H9 (cell line): ENCODE measurements at regions not wholly inside any gene's neighbourhood (a gene's known extent, or its start where the extent isn't known, plus 50 kb on each side); places are given as distances from the start of the nearest gene placed in this dataset.

Experiments used
- DNase-seq: peaks from one replicate; pipeline ENCODE4 v3.0.0-alpha.2; 2017
- H2AFZ ChIP-seq: one replicate; pipeline ENCODE4 v1.6.1; 2013; ENCODE audit warnings: mild to moderate bottlenecking, low read length, control low read depth, moderate library complexity
- H2AK5ac ChIP-seq: 2 replicates; pipeline ENCODE4 v1.6.1; 2013; ENCODE audit warnings: low read length, control low read depth, mixed read lengths; ENCODE audit not compliant: insufficient read length
- H2BK120ac ChIP-seq: one replicate; pipeline ENCODE4 v1.6.1; 2013; ENCODE audit warnings: low read depth, mild to moderate bottlenecking, low read length, control low read depth, inconsistent platforms; ENCODE audit not compliant: poor library complexity, severe bottlenecking
- H2BK12ac ChIP-seq: 2 replicates; pipeline ENCODE4 v1.6.1; 2013; ENCODE audit warnings: low read length, control low read depth, mixed read lengths, low read depth; ENCODE audit not compliant: insufficient read length
- H2BK15ac ChIP-seq: 2 replicates; pipeline ENCODE4 v1.6.1; 2013; ENCODE audit warnings: low read depth, low read length, control low read depth
- H2BK20ac ChIP-seq: one replicate; pipeline ENCODE4 v1.6.1; 2013; ENCODE audit warnings: low read depth, mild to moderate bottlenecking, low read length, control low read depth, inconsistent platforms; ENCODE audit not compliant: poor library complexity, severe bottlenecking
- H2BK5ac ChIP-seq: 2 replicates; pipeline ENCODE4 v1.6.1; 2013; ENCODE audit warnings: low read length, control low read depth, mixed read lengths; ENCODE audit not compliant: insufficient read length
- H3K14ac ChIP-seq: 2 replicates; pipeline ENCODE4 v1.6.1; 2013; ENCODE audit warnings: low read length, control low read depth; ENCODE audit not compliant: insufficient read depth
- H3K18ac ChIP-seq: 2 replicates; pipeline ENCODE4 v1.6.1; 2013; ENCODE audit warnings: low read depth, mild to moderate bottlenecking, mixed read lengths, low read length, control low read depth; ENCODE audit not compliant: insufficient read length
- H3K23ac ChIP-seq: 2 replicates; pipeline ENCODE4 v1.6.1; 2013; ENCODE audit warnings: low read length, control low read depth, mixed read lengths, low read depth; ENCODE audit not compliant: insufficient read length
- H3K23me2 ChIP-seq: 2 replicates; pipeline ENCODE4 v1.6.1; 2013; ENCODE audit warnings: low read depth, mild to moderate bottlenecking, mixed read lengths, low read length, control low read depth; ENCODE audit not compliant: insufficient read length, poor library complexity, severe bottlenecking
- H3K27ac ChIP-seq: 2 replicates; pipeline ENCODE4 v1.5.1; 2013; ENCODE audit warnings: low read length, control low read depth, mixed read lengths, low read depth; ENCODE audit not compliant: insufficient read length
- H3K27me3 ChIP-seq: 2 replicates; pipeline ENCODE4 v1.6.1; 2013; ENCODE audit warnings: low read length, control low read depth, inconsistent platforms; ENCODE audit not compliant: insufficient read depth
- H3K4ac ChIP-seq: 2 replicates; pipeline ENCODE4 v1.6.1; 2013; ENCODE audit warnings: low read depth, mild to moderate bottlenecking, control low read depth, inconsistent platforms, low read length, moderate library complexity
- H3K4me1 ChIP-seq: 2 replicates; pipeline ENCODE4 v1.6.1; 2013; ENCODE audit warnings: low read length, control low read depth, inconsistent platforms; ENCODE audit not compliant: insufficient read depth
- H3K4me2 ChIP-seq: 2 replicates; pipeline ENCODE4 v1.6.1; 2013; ENCODE audit warnings: low read length, control low read depth, mixed read lengths; ENCODE audit not compliant: insufficient read length, insufficient read depth
- H3K56ac ChIP-seq: 2 replicates; pipeline ENCODE4 v1.6.1; 2013; ENCODE audit warnings: low read depth, mild to moderate bottlenecking, mixed read lengths, low read length, control low read depth; ENCODE audit not compliant: insufficient read length
- H3K79me1 ChIP-seq: 2 replicates; pipeline ENCODE4 v1.6.1; 2013; ENCODE audit warnings: low read depth, mild to moderate bottlenecking, moderate library complexity, low read length, control low read depth, inconsistent platforms; ENCODE audit not compliant: insufficient read depth, poor library complexity, severe bottlenecking
- H3K79me2 ChIP-seq: 2 replicates; pipeline ENCODE4 v1.6.1; 2013; ENCODE audit warnings: low read length, control low read depth, inconsistent platforms; ENCODE audit not compliant: insufficient read depth
- H3K9ac ChIP-seq: 2 replicates; pipeline ENCODE4 v1.6.1; 2013; ENCODE audit warnings: low read length, control low read depth, mixed read lengths; ENCODE audit not compliant: insufficient read length; ENCODE audit errors: extremely low read depth
- H3K9me3 ChIP-seq: one replicate; pipeline ENCODE4 v1.6.1; 2013; ENCODE audit warnings: low read depth, low read length, inconsistent platforms; ENCODE audit not compliant: control insufficient read depth
- H3T11ph ChIP-seq: one replicate; pipeline ENCODE4 v1.6.1; 2013; ENCODE audit warnings: mild to moderate bottlenecking, low read length, control low read depth, inconsistent platforms
- H4K20me1 ChIP-seq: one replicate; pipeline ENCODE4 v1.6.1; 2013; ENCODE audit not compliant: control insufficient read depth, insufficient read length, insufficient read depth
- H4K5ac ChIP-seq: 2 replicates; pipeline ENCODE4 v1.6.1; 2013; ENCODE audit warnings: low read depth, mild to moderate bottlenecking, mixed read lengths, low read length, control low read depth; ENCODE audit not compliant: insufficient read length
- H4K8ac ChIP-seq: replicated peaks from 2 replicates; pipeline ENCODE4 v1.6.1; 2013; ENCODE audit warnings: low read length, control low read depth, mixed read lengths, low read depth; ENCODE audit not compliant: insufficient read length
- H4K91ac ChIP-seq: 2 replicates; pipeline ENCODE4 v1.6.1; 2013; ENCODE audit warnings: low read depth, mild to moderate bottlenecking, moderate library complexity, mixed read lengths, low read length, control low read depth; ENCODE audit not compliant: insufficient read length
- H3K27ac Mint-ChIP-seq, 3 experiments: 2 replicates in 2 of 3; 3 replicates in 1 of 3; pipeline ENCODE4 v1.8.0; 2020 to 2021; ENCODE audit warnings: mixed read lengths in 3 of 3, mild to moderate bottlenecking in 1 of 3, moderate library complexity in 1 of 3
- H3K27me3 Mint-ChIP-seq: 2 replicates; pipeline ENCODE4 v1.8.0; 2021; ENCODE audit warnings: low read depth, mild to moderate bottlenecking, moderate library complexity, mixed read lengths
- H3K36me3 Mint-ChIP-seq, 3 experiments: 2 replicates in 2 of 3; 3 replicates in 1 of 3; pipeline ENCODE4 v1.8.0; 2020 to 2021; ENCODE audit warnings: low read depth in 3 of 3, mixed read lengths in 3 of 3; ENCODE audit not compliant: insufficient read depth in 1 of 3
- H3K4me1 Mint-ChIP-seq, 2 experiments: 2 replicates each; pipeline ENCODE4 v1.8.0; 2020; ENCODE audit warnings: mixed read lengths in 2 of 2
- H3K4me3 Mint-ChIP-seq, 2 experiments: 2 replicates in 1 of 2; 3 replicates in 1 of 2; pipeline ENCODE4 v1.8.0; 2020 to 2021; ENCODE audit warnings: mild to moderate bottlenecking in 2 of 2, mixed read lengths in 2 of 2, moderate library complexity in 1 of 2
- H3K9me3 Mint-ChIP-seq, 2 experiments: 2 replicates in 1 of 2; 3 replicates in 1 of 2; pipeline ENCODE4 v1.8.0; 2020; ENCODE audit warnings: mild to moderate bottlenecking in 2 of 2, mixed read lengths in 2 of 2, moderate library complexity in 1 of 2
- WGBS: extraction: QIAGEN DNeasy Blood & Tissue Kit; methylation state at CpG from one replicate; pipeline ENCODE4 v1.1.7; 2013; ENCODE audit warnings: missing lambda C conversion rate, low lambda C conversion rate, mixed read lengths; ENCODE audit not compliant: insufficient read length; ENCODE audit errors: extremely low coverage; 5-methylcytosine and 5-hydroxymethylcytosine counted together
- TF ChIP-seq, protein P1 (sequence below): fragments of 200-600 bp; sonication (generic); conservative IDR thresholded peaks from 3 replicates; pipeline ENCODE4 v1.8.0; 2021; ENCODE audit warnings: antibody characterized with exemption, mild to moderate bottlenecking

GRCh38 chr16:87219287-87219909 is 97.8 kb downstream of the C16orf95 start:
- Histone ChIP-seq H2AFZ (no peak overlapping the region), H3K4me1 (no peaks in the 10 kb centered on the region), H3K23me2 (no peaks in the 10 kb centered on the region), H2BK20ac (no peak overlapping the region), H2BK5ac (no peak overlapping the region), H3K23ac (no peak overlapping the region), H4K20me1 (no peaks in the 10 kb centered on the region), H3K27ac (no peak overlapping the region), H3K4me2 (no peak overlapping the region), H3K18ac (no peak overlapping the region), H2BK120ac (no peak overlapping the region), H2BK15ac (no peak overlapping the region), H3K14ac (no peak overlapping the region), H4K91ac (no peak overlapping the region), H2AK5ac (no peak overlapping the region), H3K79me2 (no peaks in the 10 kb centered on the region), H3K9me3 (no peaks in the 10 kb centered on the region), H4K8ac (no peak overlapping the region), H3T11ph (no peak overlapping the region), H3K4ac (no peak overlapping the region), H3K79me1 (no peaks in the 10 kb centered on the region), H2BK12ac (no peak overlapping the region), H3K9ac (no peak overlapping the region), H3K27me3 (no peaks in the 10 kb centered on the region), H4K5ac (no peak overlapping the region), H3K56ac (no peak overlapping the region)
- TF ChIP-seq, protein P1, sequence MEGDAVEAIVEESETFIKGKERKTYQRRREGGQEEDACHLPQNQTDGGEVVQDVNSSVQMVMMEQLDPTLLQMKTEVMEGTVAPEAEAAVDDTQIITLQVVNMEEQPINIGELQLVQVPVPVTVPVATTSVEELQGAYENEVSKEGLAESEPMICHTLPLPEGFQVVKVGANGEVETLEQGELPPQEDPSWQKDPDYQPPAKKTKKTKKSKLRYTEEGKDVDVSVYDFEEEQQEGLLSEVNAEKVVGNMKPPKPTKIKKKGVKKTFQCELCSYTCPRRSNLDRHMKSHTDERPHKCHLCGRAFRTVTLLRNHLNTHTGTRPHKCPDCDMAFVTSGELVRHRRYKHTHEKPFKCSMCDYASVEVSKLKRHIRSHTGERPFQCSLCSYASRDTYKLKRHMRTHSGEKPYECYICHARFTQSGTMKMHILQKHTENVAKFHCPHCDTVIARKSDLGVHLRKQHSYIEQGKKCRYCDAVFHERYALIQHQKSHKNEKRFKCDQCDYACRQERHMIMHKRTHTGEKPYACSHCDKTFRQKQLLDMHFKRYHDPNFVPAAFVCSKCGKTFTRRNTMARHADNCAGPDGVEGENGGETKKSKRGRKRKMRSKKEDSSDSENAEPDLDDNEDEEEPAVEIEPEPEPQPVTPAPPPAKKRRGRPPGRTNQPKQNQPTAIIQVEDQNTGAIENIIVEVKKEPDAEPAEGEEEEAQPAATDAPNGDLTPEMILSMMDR: no peak
- Mint-ChIP-seq H3K9me3 (no peaks in the 10 kb centered on the region), H3K36me3 (no peaks in the 10 kb centered on the region), H3K27ac (no peak overlapping the region), H3K4me1 (no peaks in the 10 kb centered on the region), H3K4me3 (no peak overlapping the region; a peak in 1 of 5 replicates), H3K27me3 (no peaks in the 10 kb centered on the region)
- 100% methylated on average over 2 of the region's 15 CpGs for WGBS
- DNase-seq: no peak
